ENCODE measurements at regions not wholly inside any gene's neighbourhood (a gene's known extent, or its start where the extent isn't known, plus 50 kb on each side); places are given as distances from the start of the nearest gene placed in this dataset.

DNA sequence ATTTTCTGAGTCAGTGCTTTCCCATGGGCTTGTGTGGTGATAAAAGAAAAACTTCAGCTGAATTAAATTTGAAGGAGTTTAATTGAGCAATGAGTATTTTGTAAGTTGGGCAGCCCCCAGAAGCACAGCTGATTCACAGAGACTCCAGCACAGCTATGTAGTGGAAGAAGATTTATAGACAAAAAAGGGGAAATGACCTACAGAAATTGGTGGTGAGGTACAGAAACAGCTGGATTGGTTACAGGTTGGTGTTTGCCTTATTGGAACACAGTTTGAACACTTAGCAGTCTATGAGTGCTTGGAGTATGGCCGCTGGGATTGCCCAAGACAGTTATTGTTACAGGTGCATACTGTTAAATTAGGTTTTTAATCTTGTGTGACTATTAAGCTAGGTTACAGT, 96.9 kb upstream of the PTPRK start:
- no peak overlapping the region for H3K4me2 ChIP-seq

GRCh38 chr6:128616342-128616741, 95.9 kb upstream of the PTPRK start:
- no peak overlapping the region for H3K4me2 ChIP-seq
- peaks cover 5% of the 10 kb centered on the region; the same call in 1 of the 2 replicates for H3K4me1 ChIP-seq (ENCODE audit: insufficient read depth)
- no peaks in the 10 kb centered on the region for H3K9me2 ChIP-seq (ENCODE audit: insufficient read depth)
- H3F3A ChIP-seq (replicated peaks; ENCODE audit: low read depth), result no peaks in the 10 kb centered on the region
- H3K36me3 ChIP-seq (ENCODE audit: insufficient read depth), result no peaks in the 10 kb centered on the region
- H3K27me3 Mint-ChIP-seq (ENCODE audit: insufficient read depth, low read depth, poor library complexity), result no peaks in the 10 kb centered on the region
- H3K27ac Mint-ChIP-seq, result no peak overlapping the region
- no peak overlapping the region for H3K4me3 ChIP-seq
- H3K4me3 Mint-ChIP-seq, result no peak overlapping the region
- H2AFZ ChIP-seq, result no peak overlapping the region
- H3K36me3 Mint-ChIP-seq (ENCODE audit: low read depth), result no peaks in the 10 kb centered on the region
- DNase-seq (ENCODE audit: low spot score) (no peak), ATAC-seq (no peak)
- H3K27me3 ChIP-seq (ENCODE audit: insufficient read depth), result no peaks in the 10 kb centered on the region
- no peak for TF ChIP-seq NANOG (IDR thresholded peaks at IDR 0.05; ENCODE audit: borderline replicate concordance)
- peaks cover 8% of the 10 kb centered on the region; the same call in 2 of the 3 replicates for H3K4me1 Mint-ChIP-seq
- H3K79me2 ChIP-seq (replicated peaks; ENCODE audit: insufficient read depth), result no peaks in the 10 kb centered on the region
- H3K27ac ChIP-seq (ENCODE audit: low read depth), result no peak overlapping the region
- H3K9me3 Mint-ChIP-seq, result no peaks in the 10 kb centered on the region; the same call in 1 of the 3 replicates
- H4K20me1 ChIP-seq (replicated peaks; ENCODE audit: insufficient read depth), result no peaks in the 10 kb centered on the region

More for the DNA sequence above, 96.9 kb upstream of the PTPRK start:
- Mint-ChIP-seq H3K9me3 (no peaks in the 10 kb centered on the region; the same call in 1 of the 3 replicates), H3K27me3 (ENCODE audit: insufficient read depth, low read depth, poor library complexity) (no peaks in the 10 kb centered on the region), H3K4me1 (peaks cover 8% of the 10 kb centered on the region; the same call in 2 of the 3 replicates), H3K27ac (peak overlapping the region; percentile 14; the same call in 1 of the 2 replicates), H3K4me3 (no peak overlapping the region), H3K36me3 (ENCODE audit: low read depth) (no peaks in the 10 kb centered on the region)
- DNase-seq (ENCODE audit: low spot score), result no peak
- H3K9me2 ChIP-seq (ENCODE audit: insufficient read depth), result no peaks in the 10 kb centered on the region
- no peaks in the 10 kb centered on the region for H4K20me1 ChIP-seq (replicated peaks; ENCODE audit: insufficient read depth)
- H3K4me3 ChIP-seq, result no peak overlapping the region
- TF ChIP-seq EZH2phosphoT487 (IDR thresholded peaks at IDR 0.05; ENCODE audit: unreplicated experiment) (no peak), CTCF (conservative IDR thresholded peaks at IDR 0.05; ENCODE audit: low read depth in 2 of 2) (no peak), NANOG (IDR thresholded peaks at IDR 0.05; ENCODE audit: borderline replicate concordance) (no peak), POLR2AphosphoS5 (IDR thresholded peaks at IDR 0.05; ENCODE audit: low read depth) (no peak), ZNF114 (CRISPR knock-in tag; IDR thresholded peaks at IDR 0.05) (no peak), CREB1 (CRISPR knock-in tag; IDR thresholded peaks at IDR 0.05; ENCODE audit: low read depth) (no peak), STAT1 (IDR thresholded peaks at IDR 0.05; ENCODE audit: unreplicated experiment) (no peak)
- no peak for ATAC-seq
- peaks cover 5% of the 10 kb centered on the region; the same call in 1 of the 2 replicates for H3K4me1 ChIP-seq (ENCODE audit: insufficient read depth)
- no peaks in the 10 kb centered on the region for H3F3A ChIP-seq (replicated peaks; ENCODE audit: low read depth)
- no peaks in the 10 kb centered on the region for H3K79me2 ChIP-seq (replicated peaks; ENCODE audit: insufficient read depth)
- no peaks in the 10 kb centered on the region for H3K36me3 ChIP-seq (ENCODE audit: insufficient read depth)
- no peaks in the 10 kb centered on the region for H3K27me3 ChIP-seq (ENCODE audit: insufficient read depth)
- no peak overlapping the region for H3K27ac ChIP-seq (ENCODE audit: low read depth)
- H2AFZ ChIP-seq, result peak overlapping the region; percentile 65

- no peak overlapping the region for H3K27ac ChIP-seq (ENCODE audit: low read depth)
- H3K4me1 Mint-ChIP-seq, result peaks cover 4% of the 10 kb centered on the region; the same call in 2 of the 3 replicates
- H3K27ac Mint-ChIP-seq, result no peak overlapping the region
- no peaks in the 10 kb centered on the region for H3K27me3 Mint-ChIP-seq (ENCODE audit: insufficient read depth, low read depth, poor library complexity)
- H3K4me3 Mint-ChIP-seq, result no peak overlapping the region
- ATAC-seq, result no peak
- DNase-seq (ENCODE audit: low spot score), result no peak
- no peaks in the 10 kb centered on the region for H3K4me1 ChIP-seq (ENCODE audit: insufficient read depth)
- H2AFZ ChIP-seq, result no peak overlapping the region
- H3K36me3 Mint-ChIP-seq (ENCODE audit: low read depth), result no peaks in the 10 kb centered on the region
- H3K36me3 ChIP-seq (ENCODE audit: insufficient read depth), result no peaks in the 10 kb centered on the region
- H3K9me3 Mint-ChIP-seq, result no peaks in the 10 kb centered on the region
- H3K9me2 ChIP-seq (ENCODE audit: insufficient read depth), result no peaks in the 10 kb centered on the region; the same call in 1 of the 2 replicates
- no peak overlapping the region for H3K4me3 ChIP-seq
- no peaks in the 10 kb centered on the region for H3F3A ChIP-seq (replicated peaks; ENCODE audit: low read depth)
- peaks cover 6% of the 10 kb centered on the region; the same call in 1 of the 2 replicates for H3K27me3 ChIP-seq (ENCODE audit: insufficient read depth)
- H3K79me2 ChIP-seq (replicated peaks; ENCODE audit: insufficient read depth), result no peaks in the 10 kb centered on the region
- H4K20me1 ChIP-seq (replicated peaks; ENCODE audit: insufficient read depth), result no peaks in the 10 kb centered on the region
- H3K4me2 ChIP-seq, result no peak overlapping the region
- no peak for TF ChIP-seq EZH2phosphoT487 (IDR thresholded peaks at IDR 0.05; ENCODE audit: unreplicated experiment)
- TF ChIP-seq CTCF (conservative IDR thresholded peaks at IDR 0.05; ENCODE audit: low read depth in 2 of 2), result no peak
These were observed 86.2 kb upstream of the PTPRK start for GRCh38 chr6:128606611-128607010.

All from GM23338 (cell line).